ENCODE measurements at regions not wholly inside any gene's neighbourhood (a gene's known extent, or its start where the extent isn't known, plus 50 kb on each side); places are given as distances from the start of the nearest gene placed in this dataset.

DNA sequence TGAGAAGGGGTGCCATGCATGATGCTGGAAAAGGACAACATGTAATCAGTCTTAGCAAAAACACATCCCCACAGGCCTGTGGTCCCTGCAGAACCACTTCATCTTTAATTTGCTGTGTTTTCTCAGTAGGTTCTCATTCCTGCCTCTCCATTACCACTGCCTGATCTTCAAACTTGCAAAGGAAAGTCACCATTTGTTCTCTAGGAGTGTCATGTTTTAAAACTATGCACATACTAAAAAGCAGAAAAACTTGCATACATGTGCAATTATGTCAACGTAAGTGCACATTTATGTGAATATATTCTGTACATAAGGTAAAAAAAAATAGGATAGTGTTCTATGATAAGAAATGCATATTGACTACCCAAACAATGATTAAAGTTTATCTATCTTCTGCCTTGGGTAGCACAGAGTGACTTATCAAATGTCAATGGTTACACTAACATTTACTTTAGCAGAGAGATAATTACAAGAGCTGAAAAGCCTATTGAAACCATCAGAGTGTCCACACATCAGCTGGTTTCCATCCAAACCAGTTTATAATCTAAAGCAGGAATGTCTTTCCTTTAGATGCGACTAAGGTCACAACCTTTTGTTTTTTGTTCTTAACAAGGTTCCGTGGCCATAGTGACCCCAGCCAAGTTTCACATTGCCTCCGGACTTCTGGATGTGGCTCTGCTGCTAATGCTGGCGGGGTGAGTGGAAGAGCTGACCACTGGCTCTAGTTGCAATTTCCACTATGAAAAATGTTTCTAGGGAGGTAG, 58.7 kb upstream of the RMDN2 start:
- DNase-seq (ENCODE audit: extremely low read depth, low read depth): no peak
- no peak for TF ChIP-seq CTCF (IDR thresholded peaks at IDR 0.05; ENCODE audit: low read depth, low read length)

GRCh38 chr2:37867166-37867565, 57.9 kb upstream of the RMDN2 start:
- TF ChIP-seq CTCF (IDR thresholded peaks at IDR 0.05; ENCODE audit: low read depth, low read length): no peak
- no peak for DNase-seq (ENCODE audit: extremely low read depth, low read depth)

DNA sequence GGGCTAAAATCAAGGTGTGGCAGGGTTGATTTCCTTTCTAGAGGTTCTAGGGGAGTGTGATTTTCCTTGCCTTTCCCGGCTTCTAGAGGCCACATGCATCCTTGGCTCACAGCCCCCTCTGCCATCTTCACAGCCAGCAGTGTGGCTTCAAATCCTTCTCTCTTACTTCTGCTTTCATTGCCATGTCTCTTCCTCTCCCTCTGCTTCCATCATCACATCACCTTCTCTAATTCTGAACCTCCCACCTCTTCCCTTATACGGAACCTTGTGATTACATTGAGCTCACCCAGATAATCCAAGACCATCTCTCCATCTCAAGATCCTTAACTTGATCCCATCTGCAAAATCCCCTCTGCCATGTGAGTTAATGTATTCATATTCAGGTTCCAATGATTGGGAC, 56.2 kb upstream of the RMDN2 start:
- no peak for DNase-seq (ENCODE audit: extremely low read depth, low read depth)
- TF ChIP-seq CTCF (IDR thresholded peaks at IDR 0.05; ENCODE audit: low read depth, low read length): no peak

GRCh38 chr2:37869304-37869703, 55.8 kb upstream of the RMDN2 start:
- TF ChIP-seq CTCF (IDR thresholded peaks at IDR 0.05; ENCODE audit: low read depth, low read length): no peak
- no peak for DNase-seq (ENCODE audit: extremely low read depth, low read depth)

GRCh38 chr2:37869771-37870170, 55.3 kb upstream of the RMDN2 start:
- TF ChIP-seq CTCF (IDR thresholded peaks at IDR 0.05; ENCODE audit: low read depth, low read length): no peak
- no peak for DNase-seq (ENCODE audit: extremely low read depth, low read depth)

DNA sequence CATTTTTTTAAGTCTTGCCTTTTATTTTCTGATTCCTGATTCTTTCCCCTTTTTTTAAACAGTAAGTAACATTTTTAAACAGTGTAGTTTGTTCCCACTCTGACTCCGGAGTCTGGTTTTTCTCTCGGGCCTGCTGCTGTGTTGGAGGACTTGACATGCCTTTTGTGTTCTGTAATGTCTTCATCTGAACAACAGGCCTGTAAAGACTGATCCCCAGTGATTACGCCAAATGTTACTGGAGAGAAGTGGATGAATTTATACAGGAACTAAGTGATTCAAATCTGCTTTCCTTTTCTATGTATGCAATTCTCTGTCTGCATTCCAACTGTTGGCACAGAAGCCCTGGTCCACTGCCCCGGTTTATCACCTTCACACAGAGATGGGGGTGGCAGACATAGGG, 54.3 kb upstream of the RMDN2 start:
- TF ChIP-seq CTCF (IDR thresholded peaks at IDR 0.05; ENCODE audit: low read depth, low read length): no peak
- no peak for DNase-seq (ENCODE audit: extremely low read depth, low read depth)

DNA sequence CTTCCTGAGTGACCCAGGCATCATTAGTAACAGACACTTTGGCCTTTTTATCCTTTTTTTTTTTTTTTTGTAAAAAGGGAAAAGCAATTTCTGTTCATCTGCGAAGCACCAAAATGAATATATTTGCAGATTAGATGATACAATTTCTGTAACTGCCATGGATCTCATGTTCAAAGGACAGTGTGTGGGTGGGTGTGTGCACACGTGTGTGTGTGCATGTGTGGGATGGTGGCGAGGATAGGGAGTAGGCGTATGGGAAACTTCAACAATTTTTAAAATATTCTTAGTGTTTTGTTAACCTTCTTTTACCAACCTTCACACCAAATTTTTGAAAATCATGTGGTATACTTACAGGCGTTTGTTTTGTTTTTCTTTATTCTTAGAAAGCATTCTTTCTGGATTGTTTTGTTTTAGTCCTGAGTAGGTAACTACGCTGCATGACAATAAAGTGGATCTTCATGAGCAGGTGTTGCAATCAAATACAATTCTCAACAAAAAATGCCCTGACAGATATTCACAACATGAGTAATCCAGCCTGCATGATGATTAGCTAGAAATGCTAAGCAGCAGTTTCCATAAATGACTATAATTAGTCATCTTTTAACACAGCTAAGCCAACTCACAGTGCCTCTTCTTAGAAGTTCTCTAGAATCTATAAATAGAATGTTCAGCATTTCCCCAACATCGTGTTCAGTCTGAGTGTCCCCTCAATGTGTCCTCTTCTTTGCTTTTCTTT, 53.5 kb upstream of the RMDN2 start:
- no peak for DNase-seq (ENCODE audit: extremely low read depth, low read depth)
- no peak for TF ChIP-seq CTCF (IDR thresholded peaks at IDR 0.05; ENCODE audit: low read depth, low read length)

Data from AG09319 (cell line).